ENCODE measurements at regions not wholly inside any gene's neighbourhood (a gene's known extent, or its start where the extent isn't known, plus 50 kb on each side); places are given as distances from the start of the nearest gene placed in this dataset.

GRCh38 chr18:39347701-39348100, 1782.1 kb upstream of the CELF4 start:
- no peaks in the 10 kb centered on the region for H3K36me3 ChIP-seq (ENCODE audit: insufficient read depth)
- H3K4me3 ChIP-seq (IDR thresholded peaks at IDR 0.05; ENCODE audit: insufficient read depth, low read depth, low read length): no peak overlapping the region
- H2AFZ ChIP-seq (ENCODE audit: low read depth): no peak overlapping the region
- no peaks in the 10 kb centered on the region for H3K4me1 ChIP-seq (ENCODE audit: low read depth, poor library complexity, severe bottlenecking)
- no peaks in the 10 kb centered on the region for H4K20me1 ChIP-seq (ENCODE audit: insufficient read depth)
- H3K27me3 ChIP-seq (ENCODE audit: insufficient read depth, low read depth): no peaks in the 10 kb centered on the region
- H3K4me2 ChIP-seq: no peak overlapping the region
- no peak for TF ChIP-seq CTCF (conservative IDR thresholded peaks at IDR 0.05; ENCODE audit: low read depth, low read length)
- no peak overlapping the region for H3K27ac ChIP-seq
- no peak overlapping the region for H3K9ac ChIP-seq
- no peaks in the 10 kb centered on the region for H3K79me2 ChIP-seq (ENCODE audit: insufficient read depth, low read depth)

DNA sequence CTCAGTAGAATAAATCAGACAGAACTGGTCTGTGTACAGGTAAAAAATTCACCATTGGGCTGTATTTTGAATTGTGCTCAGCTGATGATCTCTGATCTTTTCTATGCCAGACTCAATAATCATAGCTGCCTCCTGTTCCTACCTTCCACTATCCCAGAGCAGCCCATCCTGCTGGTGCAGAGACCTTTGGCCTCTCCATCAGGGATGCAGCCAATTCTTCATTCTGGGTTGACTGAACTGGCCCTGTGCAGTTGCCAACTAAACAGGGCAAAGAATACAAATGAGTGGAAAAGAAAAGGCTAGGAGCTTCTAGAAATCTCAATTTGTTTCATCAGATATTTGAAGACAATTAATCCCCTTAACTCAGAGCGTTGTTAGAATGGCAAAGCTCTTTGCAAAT, 1781.3 kb upstream of the CELF4 start:
- H3K4me2 ChIP-seq: no peak overlapping the region
- no peaks in the 10 kb centered on the region for H4K20me1 ChIP-seq (ENCODE audit: insufficient read depth)
- H3K79me2 ChIP-seq (ENCODE audit: insufficient read depth, low read depth): no peaks in the 10 kb centered on the region
- H3K9ac ChIP-seq: no peak overlapping the region
- no peaks in the 10 kb centered on the region for H3K36me3 ChIP-seq (ENCODE audit: insufficient read depth)
- no peak overlapping the region for H2AFZ ChIP-seq (ENCODE audit: low read depth)
- H3K27me3 ChIP-seq (ENCODE audit: insufficient read depth, low read depth): no peaks in the 10 kb centered on the region
- H3K4me1 ChIP-seq (ENCODE audit: low read depth, poor library complexity, severe bottlenecking): no peaks in the 10 kb centered on the region
- H3K4me3 ChIP-seq (IDR thresholded peaks at IDR 0.05; ENCODE audit: insufficient read depth, low read depth, low read length): no peak overlapping the region
- H3K27ac ChIP-seq: no peak overlapping the region
- no peak for TF ChIP-seq CTCF (conservative IDR thresholded peaks at IDR 0.05; ENCODE audit: low read depth, low read length)

- no peak overlapping the region for H3K4me3 ChIP-seq (IDR thresholded peaks at IDR 0.05; ENCODE audit: insufficient read depth, low read depth, low read length)
- no peaks in the 10 kb centered on the region for H3K27me3 ChIP-seq (ENCODE audit: insufficient read depth, low read depth)
- no peak overlapping the region for H2AFZ ChIP-seq (ENCODE audit: low read depth)
- no peaks in the 10 kb centered on the region for H3K36me3 ChIP-seq (ENCODE audit: insufficient read depth)
- H4K20me1 ChIP-seq (ENCODE audit: insufficient read depth): no peaks in the 10 kb centered on the region
- no peaks in the 10 kb centered on the region for H3K4me1 ChIP-seq (ENCODE audit: low read depth, poor library complexity, severe bottlenecking)
- H3K79me2 ChIP-seq (ENCODE audit: insufficient read depth, low read depth): no peaks in the 10 kb centered on the region
- H3K9ac ChIP-seq: no peak overlapping the region
- H3K27ac ChIP-seq: no peak overlapping the region
- H3K4me2 ChIP-seq: no peak overlapping the region
- TF ChIP-seq CTCF (conservative IDR thresholded peaks at IDR 0.05; ENCODE audit: low read depth, low read length): no peak
These were observed 1779.7 kb upstream of the CELF4 start for GRCh38 chr18:39345321-39345720.

GRCh38 chr18:39344487-39344886, 1778.9 kb upstream of the CELF4 start:
- Histone ChIP-seq H3K27me3 (ENCODE audit: insufficient read depth, low read depth) (no peaks in the 10 kb centered on the region), H3K4me2 (no peak overlapping the region), H3K27ac (no peak overlapping the region), H2AFZ (ENCODE audit: low read depth) (no peak overlapping the region), H3K9ac (no peak overlapping the region), H3K4me1 (ENCODE audit: low read depth, poor library complexity, severe bottlenecking) (no peaks in the 10 kb centered on the region), H3K79me2 (ENCODE audit: insufficient read depth, low read depth) (no peaks in the 10 kb centered on the region), H3K4me3 (IDR thresholded peaks at IDR 0.05; ENCODE audit: insufficient read depth, low read depth, low read length) (no peak overlapping the region), H4K20me1 (ENCODE audit: insufficient read depth) (no peaks in the 10 kb centered on the region), H3K36me3 (ENCODE audit: insufficient read depth) (no peaks in the 10 kb centered on the region)
- no peak for TF ChIP-seq CTCF (conservative IDR thresholded peaks at IDR 0.05; ENCODE audit: low read depth, low read length)

GRCh38 chr18:39341129-39341528, 1775.5 kb upstream of the CELF4 start:
- Histone ChIP-seq H3K27me3 (ENCODE audit: insufficient read depth, low read depth) (no peaks in the 10 kb centered on the region), H3K9ac (no peak overlapping the region), H3K27ac (no peak overlapping the region), H4K20me1 (ENCODE audit: insufficient read depth) (no peaks in the 10 kb centered on the region), H3K4me2 (no peak overlapping the region), H3K4me3 (IDR thresholded peaks at IDR 0.05; ENCODE audit: insufficient read depth, low read depth, low read length) (no peak overlapping the region), H2AFZ (ENCODE audit: low read depth) (no peak overlapping the region), H3K36me3 (ENCODE audit: insufficient read depth) (no peaks in the 10 kb centered on the region), H3K79me2 (ENCODE audit: insufficient read depth, low read depth) (no peaks in the 10 kb centered on the region), H3K4me1 (ENCODE audit: low read depth, poor library complexity, severe bottlenecking) (no peaks in the 10 kb centered on the region)
- no peak for TF ChIP-seq CTCF (conservative IDR thresholded peaks at IDR 0.05; ENCODE audit: low read depth, low read length)
